Gastroesophageal sphincter (tissue), 4 donors: ENCODE measurements at regions not wholly inside any gene's neighbourhood (a gene's known extent, or its start where the extent isn't known, plus 50 kb on each side); places are given as distances from the start of the nearest gene placed in this dataset.

ENCODE experiments used
- ATAC-seq: fragments of 150-250 bp; one replicate; pipeline ENCODE4 v1.9.1; 2016; ENCODE audit warnings: mild to moderate bottlenecking, moderate library complexity
- H3K27ac ChIP-seq, 4 donors: fragments of 200-600 bp; sonication (generic) in 3 of 4; 1 replicate in 3 of 4; 2 replicates in 1 of 4; pipeline ENCODE4 v1.5.1; 2016 to 2019
- H3K27me3 ChIP-seq: fragments of 200-600 bp; sonication (generic); one replicate; pipeline ENCODE4 v1.5.1; 2019
- H3K36me3 ChIP-seq, 2 donors: fragments of 200-600 bp; sonication (generic); one replicate each; pipeline ENCODE4 v1.5.1; 2019; ENCODE audit warnings: control low read depth in 1 of 2
- H3K4me1 ChIP-seq, 3 donors: fragments of 200-600 bp; sonication (generic); 1 replicate in 2 of 3; 2 replicates in 1 of 3; pipeline ENCODE4 v1.5.1; 2016 to 2019; ENCODE audit warnings: control low read depth in 2 of 3
- H3K4me3 ChIP-seq, 2 donors: fragments of 200-600 bp; sonication (generic); one replicate each; pipeline ENCODE4 v1.5.1; 2019; ENCODE audit warnings: mild to moderate bottlenecking in 1 of 2, moderate library complexity in 1 of 2
- H3K9me3 ChIP-seq, 3 donors: fragments of 200-600 bp; sonication (generic); one replicate each; pipeline ENCODE4 v1.5.1; 2017 to 2019; ENCODE audit warnings: control low read depth in 2 of 3
- EP300 ChIP-seq: sonication (generic); formaldehyde crosslinking; IDR thresholded peaks from one replicate; pipeline ENCODE4 v1.6.1; 2017; ENCODE audit warnings: antibody characterized with exemption, mild to moderate bottlenecking
- POLR2A ChIP-seq, 2 donors: fragments of 450-650 bp; IDR thresholded peaks; one replicate each; pipeline ENCODE4 v1.6.1; 2017; ENCODE audit warnings: antibody characterized with exemption in 2 of 2, mild to moderate bottlenecking in 2 of 2, moderate library complexity in 1 of 2
- POLR2AphosphoS5 ChIP-seq: sonication (generic); formaldehyde crosslinking; IDR thresholded peaks from one replicate; pipeline ENCODE4 v1.6.1; 2017; ENCODE audit warnings: antibody characterized with exemption
- WGBS, 2 donors: methylation state at CpG; one replicate each; pipeline ENCODE4 v1.1.5; 2018; ENCODE audit warnings: low coverage in 1 of 2; 5-methylcytosine and 5-hydroxymethylcytosine counted together
- TF ChIP-seq, protein P1 (sequence below), 4 experiments: fragments of 200-600 bp in 2 of 4; fragments of 450-650 bp in 2 of 4; sonication (generic) in 1 of 4; IDR thresholded peaks; one replicate each; pipeline ENCODE4 v1.5.1; 2017 to 2019; ENCODE audit warnings: antibody characterized with exemption in 4 of 4, mild to moderate bottlenecking in 2 of 4, moderate library complexity in 2 of 4

DNA sequence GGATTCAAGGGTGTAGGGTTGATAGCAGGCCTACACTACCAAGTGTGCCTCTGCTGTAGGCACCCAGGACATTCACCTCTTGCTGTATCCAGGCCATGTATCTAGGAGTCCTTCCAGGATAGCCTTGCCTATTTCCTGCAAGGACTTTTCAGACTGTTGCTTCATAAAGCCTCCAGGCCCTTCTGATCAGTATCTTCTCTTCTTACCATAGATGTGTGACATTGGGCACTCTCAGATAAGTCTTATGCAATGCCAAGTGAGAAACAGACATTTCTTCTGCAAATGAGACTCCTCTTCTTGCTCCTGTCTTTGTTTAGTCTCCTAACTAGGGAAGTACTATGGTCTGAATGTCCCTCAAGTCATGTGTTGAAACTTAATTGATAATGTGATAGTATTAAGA lies 386.8 kb downstream of the ANKRD50 start:
- Histone ChIP-seq H3K4me3 (no peak overlapping the region), H3K36me3 (no peaks in the 10 kb centered on the region), H3K9me3 (no peaks in the 10 kb centered on the region), H3K27me3 (no peaks in the 10 kb centered on the region), H3K27ac (no peak overlapping the region), H3K4me1 (no peaks in the 10 kb centered on the region)
- ATAC-seq = no peak
- TF ChIP-seq, protein P1, sequence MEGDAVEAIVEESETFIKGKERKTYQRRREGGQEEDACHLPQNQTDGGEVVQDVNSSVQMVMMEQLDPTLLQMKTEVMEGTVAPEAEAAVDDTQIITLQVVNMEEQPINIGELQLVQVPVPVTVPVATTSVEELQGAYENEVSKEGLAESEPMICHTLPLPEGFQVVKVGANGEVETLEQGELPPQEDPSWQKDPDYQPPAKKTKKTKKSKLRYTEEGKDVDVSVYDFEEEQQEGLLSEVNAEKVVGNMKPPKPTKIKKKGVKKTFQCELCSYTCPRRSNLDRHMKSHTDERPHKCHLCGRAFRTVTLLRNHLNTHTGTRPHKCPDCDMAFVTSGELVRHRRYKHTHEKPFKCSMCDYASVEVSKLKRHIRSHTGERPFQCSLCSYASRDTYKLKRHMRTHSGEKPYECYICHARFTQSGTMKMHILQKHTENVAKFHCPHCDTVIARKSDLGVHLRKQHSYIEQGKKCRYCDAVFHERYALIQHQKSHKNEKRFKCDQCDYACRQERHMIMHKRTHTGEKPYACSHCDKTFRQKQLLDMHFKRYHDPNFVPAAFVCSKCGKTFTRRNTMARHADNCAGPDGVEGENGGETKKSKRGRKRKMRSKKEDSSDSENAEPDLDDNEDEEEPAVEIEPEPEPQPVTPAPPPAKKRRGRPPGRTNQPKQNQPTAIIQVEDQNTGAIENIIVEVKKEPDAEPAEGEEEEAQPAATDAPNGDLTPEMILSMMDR (IDR thresholded peaks at IDR 0.05) = no peak
- TF ChIP-seq EP300 = no peak

DNA sequence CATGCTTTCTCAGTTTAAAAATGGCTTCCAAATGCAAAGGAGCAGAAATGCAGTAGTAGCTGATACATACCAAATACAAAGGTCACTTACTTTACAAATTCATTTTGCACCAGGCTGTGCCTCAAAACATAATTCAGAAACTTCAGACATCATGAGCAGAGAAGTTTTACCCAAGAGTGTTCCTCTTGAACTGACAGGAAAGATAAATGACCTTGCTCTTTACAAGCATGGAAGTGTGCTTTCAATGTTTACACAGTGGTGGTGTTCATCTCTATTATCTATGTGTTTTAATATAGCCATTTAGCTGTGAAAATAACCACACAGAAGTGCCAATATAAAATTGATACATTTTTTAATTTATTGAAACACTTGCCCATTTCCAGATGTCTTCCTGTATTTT lies 383.4 kb downstream of the ANKRD50 start:
- H3K36me3 ChIP-seq = no peaks in the 10 kb centered on the region
- ATAC-seq = no peak
- no peak for TF ChIP-seq POLR2AphosphoS5
- TF ChIP-seq EP300 = no peak
- TF ChIP-seq, protein P1 (IDR thresholded peaks at IDR 0.05) = no peak
- TF ChIP-seq POLR2A (IDR thresholded peaks at IDR 0.05) = no peak
- no peaks in the 10 kb centered on the region for H3K27me3 ChIP-seq
- H3K27ac ChIP-seq = no peak overlapping the region
- H3K9me3 ChIP-seq = no peaks in the 10 kb centered on the region
- H3K4me1 ChIP-seq = no peaks in the 10 kb centered on the region
- H3K4me3 ChIP-seq = no peak overlapping the region

DNA sequence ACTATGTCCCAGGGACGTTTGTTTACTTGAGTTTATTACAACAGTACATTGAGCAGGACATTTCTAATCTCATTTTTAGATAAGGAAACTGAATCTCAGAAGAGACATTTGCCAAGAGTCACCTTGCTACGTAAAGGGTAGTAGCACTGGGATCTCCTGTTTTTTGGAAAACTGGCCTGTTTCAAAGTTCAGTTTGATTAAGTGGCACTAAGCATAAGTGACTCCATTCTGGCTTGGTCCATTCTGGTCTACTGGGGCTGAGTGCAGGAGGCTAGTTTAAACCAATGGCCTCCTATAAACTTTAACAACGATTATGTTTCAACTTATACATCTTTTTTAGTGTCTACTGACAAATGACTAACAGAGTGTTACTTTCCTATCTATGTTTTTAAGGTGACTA lies 382.5 kb downstream of the ANKRD50 start:
- no peak overlapping the region for H3K27ac ChIP-seq
- whole genome bisulfite sequencing, 2 donors = 48 to 69% methylated on average over 3 of the region's 3 CpGs
- H3K36me3 ChIP-seq = no peaks in the 10 kb centered on the region
- no peak overlapping the region for H3K4me3 ChIP-seq
- TF ChIP-seq EP300 (no peak), POLR2A (IDR thresholded peaks at IDR 0.05) (no peak), POLR2AphosphoS5 (no peak)
- TF ChIP-seq, protein P1 (IDR thresholded peaks at IDR 0.05) = no peak
- no peaks in the 10 kb centered on the region for H3K9me3 ChIP-seq
- H3K27me3 ChIP-seq = no peaks in the 10 kb centered on the region
- H3K4me1 ChIP-seq = no peaks in the 10 kb centered on the region
- no peak for ATAC-seq

DNA sequence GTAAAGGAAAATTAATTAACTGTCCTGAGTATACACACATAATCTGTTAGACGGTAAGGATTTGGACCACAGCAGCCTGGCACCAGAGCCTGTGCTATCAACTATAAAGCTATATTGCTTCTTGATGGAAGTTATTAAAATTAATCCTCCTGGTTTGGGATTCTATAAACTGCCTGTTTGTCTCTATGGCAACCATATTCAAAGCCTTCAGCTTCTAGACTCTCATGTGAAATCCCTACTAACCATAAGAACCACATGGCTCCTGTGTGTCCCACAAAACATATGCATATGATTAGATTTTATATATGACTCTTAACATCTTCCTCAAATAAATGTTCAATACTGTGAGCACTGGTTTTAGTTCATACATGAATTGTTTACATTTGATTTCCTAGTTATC lies 380.8 kb downstream of the ANKRD50 start:
- no peak for ATAC-seq
- H3K9me3 ChIP-seq = no peaks in the 10 kb centered on the region
- H3K27ac ChIP-seq = no peak overlapping the region
- 86 to 88% methylated on average over 1 of the region's 1 CpG for WGBS, 2 donors
- no peaks in the 10 kb centered on the region for H3K4me1 ChIP-seq
- no peaks in the 10 kb centered on the region for H3K36me3 ChIP-seq
- no peak for TF ChIP-seq EP300
- no peak for TF ChIP-seq POLR2AphosphoS5
- TF ChIP-seq, protein P1 (IDR thresholded peaks at IDR 0.05) = no peak
- no peak for TF ChIP-seq POLR2A (IDR thresholded peaks at IDR 0.05)
- no peak overlapping the region for H3K4me3 ChIP-seq
- H3K27me3 ChIP-seq = no peaks in the 10 kb centered on the region

DNA sequence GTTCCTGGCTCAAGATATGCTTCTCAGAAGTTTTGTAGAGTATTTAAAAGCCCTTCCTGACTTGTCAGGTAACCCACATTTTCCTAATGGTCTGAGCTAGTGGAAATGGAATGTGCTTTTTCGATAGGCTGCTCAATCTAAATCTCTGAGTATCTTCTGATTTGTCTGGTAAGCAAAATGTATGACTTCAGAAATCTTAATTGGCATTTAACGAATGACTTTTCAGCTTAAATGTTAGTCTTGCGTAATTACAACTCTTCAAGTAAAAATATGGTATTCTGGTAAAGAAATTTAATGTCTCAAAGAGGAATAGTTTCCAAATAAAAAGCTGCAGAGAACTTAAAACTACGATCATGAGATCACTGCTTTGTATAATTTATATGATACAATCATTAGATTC lies 379.1 kb downstream of the ANKRD50 start:
- 62 to 65% methylated on average over 4 of the region's 4 CpGs for WGBS, 2 donors
- Histone ChIP-seq H3K27me3 (no peaks in the 10 kb centered on the region), H3K27ac (no peak overlapping the region), H3K4me1 (no peaks in the 10 kb centered on the region), H3K4me3 (no peak overlapping the region), H3K36me3 (no peaks in the 10 kb centered on the region), H3K9me3 (no peaks in the 10 kb centered on the region)
- no peak for TF ChIP-seq EP300
- TF ChIP-seq POLR2AphosphoS5 = no peak
- ATAC-seq = no peak

DNA sequence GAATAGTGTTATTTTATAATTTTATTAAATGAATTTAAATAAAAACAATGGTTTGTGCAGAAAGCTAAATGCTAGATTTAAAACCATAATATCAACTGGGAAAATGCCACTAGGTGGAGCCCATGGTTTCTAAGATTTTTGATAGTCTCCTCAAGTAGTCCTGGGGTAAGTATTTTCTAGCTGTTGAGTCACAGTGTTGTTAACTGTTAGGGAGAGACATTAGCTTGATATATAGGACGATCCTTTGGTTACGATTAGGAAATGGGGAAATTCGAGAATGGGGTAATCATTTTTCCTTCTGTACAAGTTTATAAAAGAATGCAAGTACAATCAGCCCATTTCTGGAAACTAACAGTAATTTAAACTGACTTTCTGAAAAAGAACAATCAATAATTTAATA lies 378.4 kb downstream of the ANKRD50 start:
- peak; percentile 36 for ATAC-seq
- 0 to 10% methylated on average over 3 of the region's 3 CpGs for WGBS, 2 donors
- TF ChIP-seq POLR2A (IDR thresholded peaks at IDR 0.05) = no peak
- TF ChIP-seq, protein P1 (IDR thresholded peaks at IDR 0.05) = peak; percentile 27 to 61 (median 49)

More for the DNA sequence above, 378.4 kb downstream of the ANKRD50 start:
- Histone ChIP-seq H3K36me3 (no peaks in the 10 kb centered on the region), H3K27ac (no peak overlapping the region), H3K4me3 (no peak overlapping the region), H3K27me3 (no peaks in the 10 kb centered on the region), H3K9me3 (no peaks in the 10 kb centered on the region), H3K4me1 (no peaks in the 10 kb centered on the region)
